Fibroblast of pulmonary artery (primary cell): ENCODE measurements at regions not wholly inside any gene's neighbourhood (a gene's known extent, or its start where the extent isn't known, plus 50 kb on each side); places are given as distances from the start of the nearest gene placed in this dataset.
"Not testable (repeated sequence)": the region's sequence is repeated elsewhere in the genome, so short reads cannot be mapped to it uniquely, and the experiment has no call there.

Experiments used
- DNase-seq: peaks from one replicate; pipeline ENCODE4 v3.0.0-alpha.2; 2010; ENCODE audit warnings: low read depth
- H3K4me3 ChIP-seq: replicated peaks from 2 replicates; pipeline ENCODE4 v1.5.1; 2011; ENCODE audit warnings: low read depth, mild to moderate bottlenecking, control low read depth, low read length, moderate library complexity
- TF ChIP-seq, protein P1 (sequence below): IDR thresholded peaks from 2 replicates; pipeline ENCODE4 v1.5.1; 2011; ENCODE audit warnings: mild to moderate bottlenecking, control low read depth, low read length, inconsistent platforms; ENCODE audit errors: missing control alignments

DNA sequence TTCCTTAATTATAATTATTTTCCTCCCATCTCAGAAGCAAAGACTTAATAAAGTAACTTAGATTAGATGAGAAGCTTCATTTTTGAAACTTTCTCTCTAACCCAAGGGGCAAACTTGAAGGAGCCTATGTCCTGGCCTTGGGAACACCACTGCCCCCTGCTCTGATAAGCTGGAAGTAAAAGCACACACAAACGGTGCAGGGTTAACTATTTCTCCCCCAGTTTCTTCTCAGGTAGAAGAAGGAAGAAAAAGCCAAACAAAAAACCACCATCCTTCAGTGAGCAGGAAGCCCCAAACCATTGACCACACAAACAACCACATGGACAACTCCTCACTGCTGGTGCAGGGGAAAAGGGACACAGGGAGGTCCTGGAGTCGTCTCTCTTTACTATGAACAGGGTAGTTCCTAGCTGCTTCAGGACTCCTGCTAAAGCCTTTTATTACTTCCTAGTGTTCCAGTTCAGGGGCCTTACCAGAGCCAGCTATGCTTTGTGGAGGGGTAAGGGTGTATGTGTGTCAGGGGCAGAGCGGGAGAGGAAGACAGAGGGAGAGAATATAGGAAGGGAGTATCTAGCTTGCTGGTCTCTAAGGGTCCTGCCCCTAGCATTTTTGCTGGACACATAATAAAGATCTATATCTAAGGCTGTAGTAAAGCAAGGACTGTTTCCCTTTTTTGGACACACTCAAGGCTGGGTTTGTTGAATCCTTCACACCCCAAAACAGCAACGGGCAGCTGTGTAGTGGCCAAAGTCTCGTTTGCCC lies 94.0 kb upstream of the UMPS start:
- DNase-seq, result no peak

GRCh38 chr3:124636863-124637296 lies 93.4 kb upstream of the UMPS start:
- TF ChIP-seq, protein P1, sequence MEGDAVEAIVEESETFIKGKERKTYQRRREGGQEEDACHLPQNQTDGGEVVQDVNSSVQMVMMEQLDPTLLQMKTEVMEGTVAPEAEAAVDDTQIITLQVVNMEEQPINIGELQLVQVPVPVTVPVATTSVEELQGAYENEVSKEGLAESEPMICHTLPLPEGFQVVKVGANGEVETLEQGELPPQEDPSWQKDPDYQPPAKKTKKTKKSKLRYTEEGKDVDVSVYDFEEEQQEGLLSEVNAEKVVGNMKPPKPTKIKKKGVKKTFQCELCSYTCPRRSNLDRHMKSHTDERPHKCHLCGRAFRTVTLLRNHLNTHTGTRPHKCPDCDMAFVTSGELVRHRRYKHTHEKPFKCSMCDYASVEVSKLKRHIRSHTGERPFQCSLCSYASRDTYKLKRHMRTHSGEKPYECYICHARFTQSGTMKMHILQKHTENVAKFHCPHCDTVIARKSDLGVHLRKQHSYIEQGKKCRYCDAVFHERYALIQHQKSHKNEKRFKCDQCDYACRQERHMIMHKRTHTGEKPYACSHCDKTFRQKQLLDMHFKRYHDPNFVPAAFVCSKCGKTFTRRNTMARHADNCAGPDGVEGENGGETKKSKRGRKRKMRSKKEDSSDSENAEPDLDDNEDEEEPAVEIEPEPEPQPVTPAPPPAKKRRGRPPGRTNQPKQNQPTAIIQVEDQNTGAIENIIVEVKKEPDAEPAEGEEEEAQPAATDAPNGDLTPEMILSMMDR, result no peak
- H3K4me3 ChIP-seq, result no peak overlapping the region
- DNase-seq, result no peak

More for the DNA sequence above, 94.0 kb upstream of the UMPS start:
- no peak overlapping the region for H3K4me3 ChIP-seq
- TF ChIP-seq, protein P1, result no peak

GRCh38 chr3:124639406-124640237 lies 90.6 kb upstream of the UMPS start:
- TF ChIP-seq, protein P1, result no peak
- no peak overlapping the region for H3K4me3 ChIP-seq
- DNase-seq, result no peak

DNA sequence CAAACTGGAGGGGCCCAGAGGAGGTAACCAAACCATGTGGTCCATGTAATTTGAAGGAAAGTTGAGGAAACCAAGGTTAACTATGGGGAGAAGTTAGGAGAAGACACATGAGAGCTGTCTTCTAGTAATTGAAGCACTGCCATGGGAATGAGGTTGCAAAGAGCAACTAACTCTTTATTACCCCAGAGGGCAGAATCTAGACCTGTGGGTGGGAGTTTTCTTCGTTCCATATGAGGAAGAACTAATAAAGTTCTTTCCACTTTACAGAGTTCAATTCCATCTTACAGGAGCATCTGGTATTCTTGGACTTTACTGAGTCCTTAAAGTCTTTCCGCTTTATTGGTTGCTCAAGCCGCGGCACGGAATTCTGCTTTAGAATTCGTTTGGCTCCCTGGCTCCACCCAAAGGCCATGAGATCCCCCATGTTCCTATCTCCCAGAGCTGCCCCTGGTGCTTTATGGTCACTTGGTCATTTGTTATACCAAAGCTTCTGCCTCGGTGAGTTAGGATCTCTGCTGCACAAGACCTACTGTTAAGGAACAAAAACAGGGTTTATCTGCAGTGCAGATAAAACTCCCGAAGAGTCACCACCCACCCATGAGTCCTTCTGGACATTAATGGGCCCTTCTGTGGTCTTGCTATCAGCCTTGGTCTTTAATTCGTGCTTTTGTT lies 89.5 kb upstream of the UMPS start:
- no peak overlapping the region for H3K4me3 ChIP-seq
- DNase-seq, result no peak
- TF ChIP-seq, protein P1, result no peak

DNA sequence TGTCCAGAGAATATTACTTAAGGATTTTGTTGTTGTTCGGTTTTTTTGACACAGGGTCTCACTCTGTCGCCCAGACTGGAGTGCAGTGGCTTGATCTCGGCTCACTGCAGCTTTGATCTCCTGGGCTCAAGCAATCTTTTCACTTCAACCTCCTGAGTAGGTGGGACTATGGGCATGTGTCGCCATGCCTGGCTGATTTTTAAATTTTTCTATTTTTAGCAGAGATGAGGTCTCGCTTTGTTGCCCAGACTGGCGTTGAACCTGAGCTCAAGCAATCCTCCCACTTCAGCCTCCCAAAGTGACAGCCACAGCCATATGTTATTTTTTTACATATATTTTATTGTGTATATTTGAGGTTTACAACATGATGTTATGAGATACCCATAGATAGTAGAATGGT lies 86.8 kb upstream of the UMPS start:
- no peak overlapping the region for H3K4me3 ChIP-seq
- no peak for DNase-seq
- TF ChIP-seq, protein P1, result no peak

DNA sequence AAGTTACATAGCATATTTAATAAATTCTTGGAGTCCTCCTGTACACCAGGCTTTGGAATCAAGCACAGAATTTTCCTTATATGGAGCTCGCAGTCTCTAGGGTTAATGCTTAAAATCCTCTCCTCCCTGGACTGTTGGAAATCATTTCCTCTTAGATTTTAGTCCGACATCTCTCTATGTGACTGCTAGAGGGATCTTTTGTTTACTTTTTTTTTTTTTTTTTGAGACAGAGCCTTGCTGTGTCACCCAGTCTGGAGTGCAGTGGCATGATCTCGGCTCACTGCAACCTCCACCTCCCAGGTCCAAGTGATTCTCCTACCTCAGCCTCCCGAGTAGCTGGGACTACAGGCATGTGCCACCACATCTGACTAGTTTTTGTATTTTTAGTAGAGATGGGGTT lies 84.1 kb upstream of the UMPS start:
- not testable (repeated sequence) for H3K4me3 ChIP-seq, DNase-seq

DNA sequence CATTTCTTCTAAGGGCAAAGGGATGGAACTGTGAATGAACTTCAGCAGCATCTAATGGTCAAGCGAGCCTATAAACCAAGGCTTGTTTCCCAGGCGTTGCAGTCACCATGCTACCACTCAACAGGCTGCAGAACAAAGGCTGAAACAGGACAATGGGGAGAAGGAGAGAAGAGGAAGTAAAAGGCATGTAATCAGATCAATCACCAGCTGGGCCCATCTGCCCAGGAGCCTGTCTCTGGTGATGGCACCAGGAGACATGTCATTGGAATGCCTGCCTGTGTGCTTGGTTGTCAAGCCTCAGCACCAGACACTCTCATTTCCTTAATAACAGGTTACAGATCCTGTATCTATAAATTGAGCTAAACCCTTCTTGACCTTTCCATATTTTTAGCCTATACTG lies 81.7 kb upstream of the UMPS start:
- no peak overlapping the region for H3K4me3 ChIP-seq
- DNase-seq, result no peak
- TF ChIP-seq, protein P1, result no peak
